Calu3 (cell line): ENCODE measurements at regions not wholly inside any gene's neighbourhood (a gene's known extent, or its start where the extent isn't known, plus 50 kb on each side); places are given as distances from the start of the nearest gene placed in this dataset.

ENCODE experiments used
- BruUV-seq: library from RNA; stranded (reverse); fragments of 400-500 nt; replicated peaks from 2 replicates; lab custom pipeline; 2021; lab: Mats Ljungman, UMichigan
- CTCF ChIA-PET: fragments of 300-600 bp; sonication (Branson Sonifier 250); formaldehyde crosslinking; loops from one replicate; lab custom pipeline; 2022; ENCODE audit warnings: antibody characterized with exemption; lab: Charles Lee
- DNase-seq: peaks from one replicate; pipeline ENCODE4 v3.0.0; 2022
- H3K27ac Mint-ChIP-seq: one replicate; pipeline ENCODE4 v1.8.0; 2022; ENCODE audit warnings: mixed read lengths; ENCODE audit not compliant: unreplicated experiment
- H3K27me3 Mint-ChIP-seq: one replicate; pipeline ENCODE4 v1.8.0; 2022; ENCODE audit warnings: mixed read lengths; ENCODE audit not compliant: unreplicated experiment
- H3K36me3 Mint-ChIP-seq: one replicate; pipeline ENCODE4 v1.8.0; 2022; ENCODE audit warnings: mild to moderate bottlenecking, moderate library complexity, mixed read lengths; ENCODE audit not compliant: insufficient read depth, unreplicated experiment
- H3K4me1 Mint-ChIP-seq: one replicate; pipeline ENCODE4 v1.8.0; 2022; ENCODE audit warnings: mild to moderate bottlenecking, low read depth, mixed read lengths; ENCODE audit not compliant: unreplicated experiment
- H3K4me3 Mint-ChIP-seq: one replicate; pipeline ENCODE4 v1.8.0; 2022; ENCODE audit warnings: mild to moderate bottlenecking, low read depth, moderate library complexity, mixed read lengths; ENCODE audit not compliant: unreplicated experiment
- H3K9me3 Mint-ChIP-seq: one replicate; pipeline ENCODE4 v1.8.0; 2022; ENCODE audit warnings: low read depth, mixed read lengths; ENCODE audit not compliant: unreplicated experiment
- CTCF ChIP-seq: fragments of 200-600 bp; IDR thresholded peaks from one replicate; pipeline ENCODE4 v1.8.0; 2022; ENCODE audit warnings: antibody characterized with exemption; ENCODE audit not compliant: unreplicated experiment
- intact Hi-C: fragments of 100-400 bp; cut with micrococcal nuclease; formaldehyde crosslinking; loops from one replicate; pipeline ENCODE4 v1.10.0; 2022; ENCODE audit not compliant: unreplicated experiment

- CTCF ChIA-PET: no interaction called here
- Mint-ChIP-seq H3K9me3 (no peaks in the 10 kb centered on the region), H3K4me3 (no peak overlapping the region), H3K27me3 (peaks cover 13% of the 10 kb centered on the region), H3K36me3 (no peaks in the 10 kb centered on the region), H3K27ac (no peak overlapping the region), H3K4me1 (peaks cover 9% of the 10 kb centered on the region)
- intact Hi-C loops: no loop called here
- TF ChIP-seq CTCF: no peak
- no TSS peak for BruUV-seq
- no peak for DNase-seq
Observed at GRCh38 chr9:32837551-32838058, 54.3 kb downstream of the TMEM215 start.

GRCh38 chr9:32839013-32839885 is 55.9 kb downstream of the TMEM215 start:
- Mint-ChIP-seq H3K36me3 (no peaks in the 10 kb centered on the region), H3K4me3 (no peak overlapping the region), H3K9me3 (no peaks in the 10 kb centered on the region), H3K27ac (no peak overlapping the region), H3K27me3 (peaks cover 10% of the 10 kb centered on the region), H3K4me1 (peaks cover 9% of the 10 kb centered on the region)
- DNase-seq: peak; percentile 52
- CTCF ChIA-PET: interaction anchor here (1.1 to 1.5 kb wide), 2 partner anchors 129 to 258 kb away, joined by 3 to 5 read pairs; no protein-coding TSS in a partner anchor
- TF ChIP-seq CTCF: no peak
- intact Hi-C loops: no loop called here
- no TSS peak for BruUV-seq

GRCh38 chr9:32841314-32841713 is 58.0 kb downstream of the TMEM215 start:
- CTCF ChIA-PET: no interaction called here
- TF ChIP-seq CTCF: no peak
- no peak for DNase-seq
- Mint-ChIP-seq H3K27ac (no peak overlapping the region), H3K4me3 (no peak overlapping the region), H3K4me1 (peaks cover 9% of the 10 kb centered on the region), H3K9me3 (no peaks in the 10 kb centered on the region), H3K36me3 (no peaks in the 10 kb centered on the region), H3K27me3 (peaks cover 16% of the 10 kb centered on the region)
- intact Hi-C loops: no loop called here
- BruUV-seq: no TSS peak

GRCh38 chr9:32843295-32843694 is 60.0 kb downstream of the TMEM215 start:
- intact Hi-C loops: no loop called here
- CTCF ChIA-PET: no interaction called here
- Mint-ChIP-seq H3K4me3 (no peak overlapping the region), H3K9me3 (no peaks in the 10 kb centered on the region), H3K36me3 (no peaks in the 10 kb centered on the region), H3K27me3 (peaks cover 36% of the 10 kb centered on the region), H3K4me1 (peaks cover 9% of the 10 kb centered on the region), H3K27ac (no peak overlapping the region)
- no peak for TF ChIP-seq CTCF
- BruUV-seq: no TSS peak
- no peak for DNase-seq
